SK-N-SH (cell line): ENCODE measurements at regions not wholly inside any gene's neighbourhood (a gene's known extent, or its start where the extent isn't known, plus 50 kb on each side); places are given as distances from the start of the nearest gene placed in this dataset.

Source experiments
- CTCF ChIA-PET: fragments of 300-600, 350-600 bp; formaldehyde crosslinking; extraction: SDS; loops from one replicate; lab custom pipeline; 2021; lab: Yijun Ruan, JAX
- POLR2A ChIA-PET: fragments of 350-600 bp; sonication (Branson Sonifier 250); formaldehyde crosslinking; extraction: SDS; loops from one replicate; lab custom pipeline; 2020; ENCODE audit warnings: antibody characterized with exemption, inconsistent platforms; lab: Yijun Ruan, JAX
- DNase-seq: peaks from one replicate; pipeline ENCODE4 v3.0.0; 2012
- H2AFZ ChIP-seq: fragments of 200-600 bp; sonication (generic); 2 replicates; pipeline ENCODE4 v1.8.1; 2016; ENCODE audit warnings: antibody characterized with exemption, mild to moderate bottlenecking, low read depth
- H3F3A ChIP-seq: fragments of 200-600 bp; sonication (generic); replicated peaks from 2 replicates; pipeline ENCODE3; 2016; ENCODE audit warnings: antibody characterized with exemption, mild to moderate bottlenecking; ENCODE audit not compliant: insufficient read depth
- H3K27ac ChIP-seq, 2 experiments: fragments of 200-500 bp in 1 of 2; fragments of 200-600 bp in 1 of 2; sonication (Bioruptor generic) in 1 of 2; sonication (generic), shearing (Covaris generic) in 1 of 2; 2 replicates each; pipeline versions ENCODE4 v1.5.1 to v1.6.1; 2014 to 2016; ENCODE audit warnings: low read depth in 2 of 2, inconsistent platforms in 1 of 2, low read length in 1 of 2, mild to moderate bottlenecking in 1 of 2, mixed read lengths in 1 of 2
- H3K27me3 ChIP-seq: fragments of 200-600 bp; sonication (generic), shearing (Covaris generic); 2 replicates; pipeline ENCODE4 v1.6.1; 2016; ENCODE audit warnings: mixed run types; ENCODE audit not compliant: insufficient read depth
- H3K36me3 ChIP-seq, 2 experiments: fragments of 200-500 bp in 1 of 2; fragments of 200-600 bp in 1 of 2; sonication (Bioruptor generic) in 1 of 2; sonication (generic) in 1 of 2; replicated peaks in 1 of 2; 2 replicates each; pipeline versions ENCODE3 to v1.5.1; 2014 to 2016; ENCODE audit warnings: low read length in 1 of 2, mild to moderate bottlenecking in 1 of 2; ENCODE audit not compliant: insufficient read depth in 2 of 2, control insufficient read depth in 1 of 2
- H3K4me1 ChIP-seq, 2 experiments: fragments of 200-500 bp in 1 of 2; fragments of 200-600 bp in 1 of 2; sonication (Bioruptor generic) in 1 of 2; sonication (generic), shearing (Covaris generic) in 1 of 2; 2 replicates each; pipeline versions ENCODE4 v1.5.1 to v1.6.1; 2014 to 2016; ENCODE audit warnings: low read depth in 1 of 2, low read length in 1 of 2, mixed run types in 1 of 2; ENCODE audit not compliant: insufficient read depth in 2 of 2, control insufficient read depth in 1 of 2
- H3K4me2 ChIP-seq: fragments of 200-600 bp; sonication (generic), shearing (Covaris generic); 2 replicates; pipeline ENCODE4 v1.6.1; 2017; ENCODE audit warnings: mixed run types
- H3K4me3 ChIP-seq, 2 experiments: fragments of 200-500 bp in 1 of 2; fragments of 200-600 bp in 1 of 2; sonication (Bioruptor generic) in 1 of 2; sonication (generic), shearing (Covaris generic) in 1 of 2; 2 replicates each; pipeline versions ENCODE4 v1.5.1 to v1.8.1; 2014 to 2016; ENCODE audit warnings: low read depth in 2 of 2, inconsistent platforms in 1 of 2, low read length in 1 of 2, mild to moderate bottlenecking in 1 of 2, mixed read lengths in 1 of 2, moderate library complexity in 1 of 2
- H3K79me2 ChIP-seq: fragments of 200-600 bp; sonication (generic); 2 replicates; pipeline ENCODE4 v1.8.1; 2017; ENCODE audit warnings: mild to moderate bottlenecking; ENCODE audit not compliant: insufficient read depth
- H3K9ac ChIP-seq: fragments of 200-600 bp; sonication (generic); 2 replicates; pipeline ENCODE4 v1.6.1; 2017; ENCODE audit warnings: mixed run types
- H3K9me2 ChIP-seq: fragments of 200-600 bp; sonication (generic); 2 replicates; pipeline ENCODE4 v1.6.1; 2017; ENCODE audit warnings: mixed run types
- H3K9me3 ChIP-seq: fragments of 200-600 bp; sonication (generic); 2 replicates; pipeline ENCODE4 v1.6.1; 2017; ENCODE audit warnings: mixed run types, mild to moderate bottlenecking, moderate library complexity
- H4K20me1 ChIP-seq: fragments of 200-600 bp; sonication (generic); 2 replicates; pipeline ENCODE4 v1.6.1; 2017; ENCODE audit warnings: mild to moderate bottlenecking, mixed run types; ENCODE audit not compliant: insufficient read depth
- CTCF ChIP-seq: fragments of 200-600 bp; sonication (generic); IDR thresholded peaks from 2 replicates; pipeline ENCODE4 v1.6.1; 2017; ENCODE audit warnings: antibody characterized with exemption, mild to moderate bottlenecking, moderate library complexity
- ELF1 ChIP-seq: IDR thresholded peaks from 2 replicates; pipeline ENCODE4 v1.4.0; 2012
- EP300 ChIP-seq, 2 experiments: IDR thresholded peaks; 2 replicates each; pipeline versions ENCODE4 v1.4.0 to v1.6.1; 2012; ENCODE audit warnings: borderline replicate concordance in 1 of 2, low read depth in 1 of 2, low read length in 1 of 2
- FOSL2 ChIP-seq: IDR thresholded peaks from 2 replicates; pipeline ENCODE4 v1.4.0; 2012; ENCODE audit warnings: low read depth, mild to moderate bottlenecking, moderate library complexity, borderline replicate concordance
- MAX ChIP-seq: IDR thresholded peaks from 2 replicates; pipeline ENCODE4 v1.4.0; 2012; ENCODE audit warnings: low read depth
- MEF2A ChIP-seq: IDR thresholded peaks from 2 replicates; pipeline ENCODE4 v1.4.0; 2012; ENCODE audit warnings: low read depth, borderline replicate concordance
- PBX3 ChIP-seq: IDR thresholded peaks from 2 replicates; pipeline ENCODE4; 2012
- RCOR1 ChIP-seq: fragments of 150-350 bp; IDR thresholded peaks from 2 replicates; pipeline ENCODE4 v1.6.1; 2017; ENCODE audit warnings: antibody characterized with exemption, low read length
- REST ChIP-seq: IDR thresholded peaks from 2 replicates; pipeline ENCODE4 v1.6.1; 2012; ENCODE audit warnings: mild to moderate bottlenecking, low read depth, low read length, moderate library complexity
- TEAD4 ChIP-seq: IDR thresholded peaks from 2 replicates; pipeline ENCODE4 v1.4.0; 2012; ENCODE audit warnings: mild to moderate bottlenecking, borderline replicate concordance; ENCODE audit not compliant: insufficient read depth
- ZBTB33 ChIP-seq: IDR thresholded peaks from 2 replicates; pipeline ENCODE4 v1.4.0; 2012; ENCODE audit warnings: low read depth, borderline replicate concordance
- WGBS: methylation state at CpG from one replicate; pipeline ENCODE4 v1.1.6; 2017; ENCODE audit warnings: low lambda C conversion rate; 5-methylcytosine and 5-hydroxymethylcytosine counted together

- H3F3A ChIP-seq, result no peaks in the 10 kb centered on the region
- H3K79me2 ChIP-seq, result no peaks in the 10 kb centered on the region
- 18% methylated on average over 2 of the region's 3 CpGs for WGBS
- no peaks in the 10 kb centered on the region for H3K36me3 ChIP-seq
- DNase-seq, result no peak
- no peaks in the 10 kb centered on the region for H3K27me3 ChIP-seq
- no peak overlapping the region for H3K4me3 ChIP-seq
- H3K27ac ChIP-seq, result no peak overlapping the region
- H3K9me3 ChIP-seq, result no peaks in the 10 kb centered on the region
- H3K4me1 ChIP-seq, result no peaks in the 10 kb centered on the region; a peak in 1 of 4 replicates
- no peak overlapping the region for H3K4me2 ChIP-seq
- ChIA-PET CTCF (no interaction called here), POLR2A (no interaction called here)
- TF ChIP-seq PBX3, result no peak
- no peak for TF ChIP-seq RCOR1
- no peak for TF ChIP-seq MEF2A
- no peak for TF ChIP-seq REST
- TF ChIP-seq FOSL2, result no peak
- no peak for TF ChIP-seq ZBTB33
- TF ChIP-seq CTCF, result no peak
- no peak for TF ChIP-seq EP300 (IDR thresholded peaks at IDR 0.05; ENCODE audit: borderline replicate concordance in 1 of 2, low read depth in 1 of 2, low read length in 1 of 2)
- no peak for TF ChIP-seq TEAD4
- TF ChIP-seq ELF1, result no peak
- no peak for TF ChIP-seq MAX
- H3K9ac ChIP-seq, result no peak overlapping the region
- no peak overlapping the region for H2AFZ ChIP-seq
- no peaks in the 10 kb centered on the region for H3K9me2 ChIP-seq
- H4K20me1 ChIP-seq, result no peaks in the 10 kb centered on the region
Observed at GRCh38 chr1:4971666-4972065, 317.3 kb downstream of the AJAP1 start.
